ENCODE measurements at regions not wholly inside any gene's neighbourhood (a gene's known extent, or its start where the extent isn't known, plus 50 kb on each side); places are given as distances from the start of the nearest gene placed in this dataset.

GRCh38 chr3:84277562-84278224 lies 681.1 kb upstream of the CADM2 start:
- no peaks in the 10 kb centered on the region for H4K20me1 ChIP-seq (ENCODE audit: control insufficient read depth, insufficient read depth, insufficient read length)
- no peak overlapping the region for H3K23ac ChIP-seq (ENCODE audit: insufficient read length, low read depth, low read length)
- no peak overlapping the region for H3K56ac ChIP-seq (ENCODE audit: insufficient read length, low read depth, low read length)
- H3K79me2 ChIP-seq (ENCODE audit: insufficient read depth, low read length) = no peaks in the 10 kb centered on the region
- no peak overlapping the region for H2BK20ac ChIP-seq (ENCODE audit: low read depth, low read length, poor library complexity, severe bottlenecking)
- H3K27me3 Mint-ChIP-seq (ENCODE audit: low read depth) = no peaks in the 10 kb centered on the region
- H3K79me1 ChIP-seq (ENCODE audit: insufficient read depth, low read depth, low read length, poor library complexity, severe bottlenecking) = no peaks in the 10 kb centered on the region
- no peak overlapping the region for H3K27ac Mint-ChIP-seq
- no peaks in the 10 kb centered on the region for H3K23me2 ChIP-seq (ENCODE audit: insufficient read length, low read depth, low read length, poor library complexity, severe bottlenecking)
- no peak overlapping the region for H2BK5ac ChIP-seq (ENCODE audit: insufficient read length, low read length)
- DNase-seq = no peak
- no peaks in the 10 kb centered on the region for H3K27me3 ChIP-seq (ENCODE audit: insufficient read depth, low read length)
- H2BK15ac ChIP-seq (ENCODE audit: low read depth, low read length) = no peak overlapping the region
- H3K36me3 Mint-ChIP-seq (ENCODE audit: insufficient read depth in 1 of 3, low read depth in 3 of 3) = no peaks in the 10 kb centered on the region
- no peak overlapping the region for H3T11ph ChIP-seq (ENCODE audit: low read length)
- H2BK12ac ChIP-seq (ENCODE audit: insufficient read length, low read depth, low read length) = no peak overlapping the region
- no peak overlapping the region for H3K4me3 Mint-ChIP-seq
- H3K14ac ChIP-seq (ENCODE audit: insufficient read depth, low read length) = no peak overlapping the region
- no peak overlapping the region for H2BK120ac ChIP-seq (ENCODE audit: low read depth, low read length, poor library complexity, severe bottlenecking)
- no peak overlapping the region for H3K18ac ChIP-seq (ENCODE audit: insufficient read length, low read depth, low read length)
- H2AFZ ChIP-seq (ENCODE audit: low read length) = no peak overlapping the region
- H3K9me3 Mint-ChIP-seq = no peaks in the 10 kb centered on the region; a peak in 3 of 5 replicates
- no peak overlapping the region for H4K91ac ChIP-seq (ENCODE audit: insufficient read length, low read depth, low read length)
- H3K27ac ChIP-seq (ENCODE audit: insufficient read length, low read depth, low read length) = no peak overlapping the region
- H4K8ac ChIP-seq (replicated peaks; ENCODE audit: insufficient read length, low read depth, low read length) = no peak overlapping the region
- no peaks in the 10 kb centered on the region for H3K9me3 ChIP-seq (ENCODE audit: control insufficient read depth, low read depth, low read length)
- no peaks in the 10 kb centered on the region for H3K4me1 ChIP-seq (ENCODE audit: insufficient read depth, low read length)
- no peak overlapping the region for H2AK5ac ChIP-seq (ENCODE audit: insufficient read length, low read length)
- no peaks in the 10 kb centered on the region for H3K4me1 Mint-ChIP-seq
- H3K4ac ChIP-seq (ENCODE audit: low read depth, low read length) = no peak overlapping the region
- H3K4me2 ChIP-seq (ENCODE audit: insufficient read depth, insufficient read length, low read length) = no peak overlapping the region
- no peak for TF ChIP-seq CTCF (conservative IDR thresholded peaks at IDR 0.05)
- no peak overlapping the region for H4K5ac ChIP-seq (ENCODE audit: insufficient read length, low read depth, low read length)
- H3K9ac ChIP-seq (ENCODE audit: extremely low read depth, insufficient read length, low read length) = no peak overlapping the region
